Small intestine (tissue), 7 donors: ENCODE measurements at regions not wholly inside any gene's neighbourhood (a gene's known extent, or its start where the extent isn't known, plus 50 kb on each side); places are given as distances from the start of the nearest gene placed in this dataset.
A peak's percentile ranks its signal among the peaks of the same experiment; 100 is the strongest.

Source experiments
- DNase-seq, 2 donors: peaks; one replicate each; pipeline versions ENCODE4 v3.0.0 to v3.0.0-alpha.2; 2013
- FAIRE-seq: peaks from 2 replicates; lab custom pipeline; 2012; peaks lifted over from hg19 to GRCh38; lab: Jason Lieb, UNC
- H3K27ac ChIP-seq, 3 donors: one replicate each; pipeline ENCODE4 v1.5.1; 2013; ENCODE audit warnings: low read length in 2 of 3, mild to moderate bottlenecking in 2 of 3, control low read depth in 1 of 3, inconsistent platforms in 1 of 3, low read depth in 1 of 3, moderate library complexity in 1 of 3
- H3K27me3 ChIP-seq, 3 donors: one replicate each; pipeline ENCODE4 v1.6.1; 2013; ENCODE audit warnings: low read length in 3 of 3, inconsistent platforms in 1 of 3; ENCODE audit not compliant: control insufficient read depth in 3 of 3, insufficient read depth in 3 of 3
- H3K36me3 ChIP-seq, 3 donors: one replicate each; pipeline ENCODE4 v1.6.1; 2013; ENCODE audit warnings: low read length in 3 of 3, inconsistent platforms in 1 of 3, low read depth in 1 of 3, mild to moderate bottlenecking in 1 of 3, moderate library complexity in 1 of 3; ENCODE audit not compliant: control insufficient read depth in 3 of 3, insufficient read depth in 2 of 3
- H3K4me1 ChIP-seq, 3 donors: one replicate each; pipeline ENCODE4 v1.6.1; 2013; ENCODE audit warnings: low read length in 2 of 3, inconsistent platforms in 1 of 3, low read depth in 1 of 3, mild to moderate bottlenecking in 1 of 3, moderate library complexity in 1 of 3; ENCODE audit not compliant: control insufficient read depth in 3 of 3, insufficient read depth in 2 of 3
- H3K4me3 ChIP-seq, 3 donors: one replicate each; pipeline ENCODE4 v1.5.1; 2013; ENCODE audit warnings: low read length in 3 of 3, control low read depth in 1 of 3, inconsistent platforms in 1 of 3, low read depth in 1 of 3, mild to moderate bottlenecking in 1 of 3, moderate library complexity in 1 of 3
- H3K9me3 ChIP-seq, 2 donors: one replicate each; pipeline ENCODE4 v1.6.1; 2013; ENCODE audit warnings: low read depth in 1 of 2, low read length in 1 of 2; ENCODE audit not compliant: control insufficient read depth in 2 of 2, insufficient read depth in 1 of 2
- WGBS, 3 donors: extraction: QIAGEN DNeasy Blood & Tissue Kit; methylation state at CpG; one replicate each; pipeline ENCODE4 v1.1.7; 2013; 5-methylcytosine and 5-hydroxymethylcytosine counted together
- donor health status: healthy with polysubstance abuse.
- donor health status: control.
- donor health status: control.
- donor health status: Bipolar disorder and iron deficiency.
- donor health status: healthy.

DNA sequence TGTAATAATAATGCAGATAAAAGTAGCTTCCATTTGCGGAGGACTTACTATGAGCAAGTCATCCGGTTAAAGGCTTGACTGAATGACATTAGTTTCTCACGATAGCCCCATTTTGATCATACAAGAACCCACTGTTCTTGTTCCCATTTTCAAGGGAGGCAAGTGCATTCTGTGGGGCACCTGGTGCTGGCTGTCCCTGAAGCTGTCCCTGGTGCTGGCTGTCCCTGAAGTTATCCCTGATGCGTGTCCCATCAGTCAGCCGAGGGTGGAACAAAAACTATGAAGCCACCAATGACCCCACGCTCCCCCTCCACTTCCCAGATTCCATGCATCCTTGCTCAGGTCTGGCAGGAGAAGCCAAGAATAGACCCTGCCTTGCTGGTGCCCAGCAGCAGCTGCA lies 95.3 kb downstream of the EDN3 start:
- no peak overlapping the region for H3K27ac ChIP-seq
- FAIRE-seq (no peak), DNase-seq (no peak)
- WGBS, 3 donors = 90 to 95% (median 91%) methylated on average over 6 of the region's 6 CpGs
- peaks cover 0 to 8% (median 0%) of the 10 kb centered on the region in 3 donors for H3K4me1 ChIP-seq
- peaks cover 0 to 10% (median 2%) of the 10 kb centered on the region in 3 donors for H3K27me3 ChIP-seq
- no peaks in the 10 kb centered on the region for H3K36me3 ChIP-seq
- H3K4me3 ChIP-seq = no peak overlapping the region
- H3K9me3 ChIP-seq = peaks cover 0 to 2% of the 10 kb centered on the region in 2 donors

- Histone ChIP-seq H3K36me3 (no peaks in the 10 kb centered on the region), H3K27ac (no peak overlapping the region), H3K4me1 (peaks cover 0 to 21% (median 2%) of the 10 kb centered on the region in 3 donors), H3K9me3 (no peaks in the 10 kb centered on the region), H3K4me3 (no peak overlapping the region), H3K27me3 (peaks cover 0 to 12% (median 0%) of the 10 kb centered on the region in 3 donors)
- FAIRE-seq (no peak), DNase-seq (peak in 1 of 2 donors; percentile 9)
- 43 to 66% (median 61%) methylated on average over 12 of the region's 12 CpGs for WGBS, 3 donors
Measured at GRCh38 chr20:59398537-59399205, 98.3 kb downstream of the EDN3 start.

DNA sequence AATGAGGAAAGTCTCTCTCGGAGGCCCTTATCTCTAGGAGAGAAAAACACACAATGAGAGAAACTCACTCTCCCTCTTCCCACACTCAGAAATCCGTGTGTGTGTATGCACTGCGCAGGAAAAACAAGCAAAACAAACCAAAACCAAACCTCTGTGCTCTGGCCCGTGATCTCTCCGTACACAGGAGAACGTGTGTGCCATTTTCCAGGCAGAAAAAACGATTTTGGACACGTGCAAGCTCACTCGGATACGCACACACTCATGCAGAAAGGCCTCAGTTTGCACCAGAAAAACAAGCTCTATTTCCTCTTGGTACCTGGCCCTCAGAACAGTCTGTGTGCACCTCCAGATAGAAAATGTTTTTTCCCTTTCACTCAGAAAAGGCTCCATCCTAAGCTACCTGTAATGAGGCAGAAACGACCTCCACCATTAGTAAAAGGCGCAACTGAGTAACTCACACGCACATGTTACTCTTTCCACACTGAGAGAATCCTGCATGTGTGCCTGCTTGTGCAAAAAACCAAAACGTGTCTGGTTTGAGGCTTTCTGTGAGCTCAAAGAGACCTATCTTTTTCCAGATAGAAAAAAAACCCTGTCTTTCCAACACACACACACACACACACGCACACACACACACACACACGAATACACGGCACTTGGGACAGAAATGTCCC lies 99.2 kb downstream of the EDN3 start:
- no peaks in the 10 kb centered on the region for H3K36me3 ChIP-seq
- no peaks in the 10 kb centered on the region for H3K9me3 ChIP-seq
- H3K4me3 ChIP-seq = no peak overlapping the region
- WGBS, 3 donors = 61 to 70% (median 67%) methylated on average over 17 of the region's 17 CpGs
- DNase-seq = no peak
- FAIRE-seq = no peak
- peaks cover 0 to 14% (median 7%) of the 10 kb centered on the region in 3 donors for H3K27me3 ChIP-seq
- no peak overlapping the region for H3K27ac ChIP-seq
- peaks cover 0 to 26% (median 2%) of the 10 kb centered on the region in 3 donors for H3K4me1 ChIP-seq

- Histone ChIP-seq H3K36me3 (no peaks in the 10 kb centered on the region), H3K9me3 (no peaks in the 10 kb centered on the region), H3K4me3 (no peak overlapping the region), H3K27ac (no peak overlapping the region), H3K4me1 (peaks cover 0 to 26% (median 2%) of the 10 kb centered on the region in 3 donors), H3K27me3 (peaks cover 0 to 18% (median 14%) of the 10 kb centered on the region in 3 donors)
- DNase-seq = peak; percentile 15 to 45
- 57 to 70% (median 61%) methylated on average over 9 of the region's 9 CpGs for WGBS, 3 donors
- FAIRE-seq = no peak
Measured at GRCh38 chr20:59400708-59401107, 100.3 kb downstream of the EDN3 start.

- H3K4me3 ChIP-seq = no peak overlapping the region
- peaks cover 0 to 23% (median 14%) of the 10 kb centered on the region in 3 donors for H3K27me3 ChIP-seq
- no peaks in the 10 kb centered on the region for H3K36me3 ChIP-seq
- H3K4me1 ChIP-seq = peaks cover 0 to 26% (median 2%) of the 10 kb centered on the region in 3 donors
- WGBS, 3 donors = 19 to 21% (median 20%) methylated on average over 9 of the region's 9 CpGs
- FAIRE-seq (no peak), DNase-seq (peak; percentile 58 to 78)
- H3K27ac ChIP-seq = no peak overlapping the region
- no peaks in the 10 kb centered on the region for H3K9me3 ChIP-seq
Measured at GRCh38 chr20:59402681-59403080, 102.3 kb downstream of the EDN3 start.

GRCh38 chr20:59403261-59403961 lies 103.0 kb downstream of the EDN3 start:
- no peak overlapping the region for H3K27ac ChIP-seq

GRCh38 chr20:59403962-59404314 lies 103.5 kb downstream of the EDN3 start:
- WGBS, 3 donors = 18 to 27% (median 26%) methylated on average over 9 of the region's 9 CpGs
- Histone ChIP-seq H3K27me3 (peaks cover 0 to 23% (median 12%) of the 10 kb centered on the region in 3 donors), H3K36me3 (no peaks in the 10 kb centered on the region), H3K4me3 (no peak overlapping the region), H3K9me3 (no peaks in the 10 kb centered on the region), H3K27ac (no peak overlapping the region), H3K4me1 (peaks cover 0 to 21% (median 2%) of the 10 kb centered on the region in 3 donors)
- DNase-seq (no peak), FAIRE-seq (no peak)

More at GRCh38 chr20:59403261-59403961, 103.0 kb downstream of the EDN3 start:
- Histone ChIP-seq H3K4me3 (peak overlapping the region in 2 of 3 donors; percentile 9 to 39), H3K4me1 (peaks cover 0 to 26% (median 2%) of the 10 kb centered on the region in 3 donors), H3K36me3 (no peaks in the 10 kb centered on the region), H3K9me3 (no peaks in the 10 kb centered on the region), H3K27me3 (peaks cover 0 to 23% (median 12%) of the 10 kb centered on the region in 3 donors)
- 8 to 13% (median 9%) methylated on average over 37 to 46 of the region's 46 CpGs for WGBS, 3 donors
- FAIRE-seq (no peak), DNase-seq (peak; percentile 49 to 84)

DNA sequence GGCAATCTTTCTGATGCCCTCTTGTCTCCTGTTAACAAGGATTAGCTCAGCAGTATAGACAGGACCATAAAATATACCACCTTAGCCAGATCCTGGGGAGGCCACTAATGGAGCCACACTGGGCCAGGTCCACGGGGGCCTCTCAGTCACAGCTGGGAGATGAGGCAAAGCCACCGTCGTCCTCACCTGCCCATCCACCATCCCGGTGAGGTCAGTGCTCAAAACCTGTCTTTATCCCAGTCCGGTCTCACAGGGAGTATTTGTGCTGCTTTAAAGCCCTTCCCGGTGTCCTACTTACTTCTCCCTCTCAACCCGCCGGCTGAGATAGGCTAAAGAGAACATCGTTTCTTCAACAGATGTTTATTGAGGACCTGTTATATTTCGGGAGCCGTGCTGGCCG lies 104.3 kb downstream of the EDN3 start:
- FAIRE-seq (no peak), DNase-seq (no peak)
- H3K27ac ChIP-seq = no peak overlapping the region
- no peaks in the 10 kb centered on the region for H3K9me3 ChIP-seq
- 61 to 73% (median 72%) methylated on average over 12 of the region's 12 CpGs for WGBS, 3 donors
- H3K4me1 ChIP-seq = peaks cover 0 to 18% (median 2%) of the 10 kb centered on the region in 3 donors
- peaks cover 0 to 23% (median 12%) of the 10 kb centered on the region in 3 donors for H3K27me3 ChIP-seq
- no peaks in the 10 kb centered on the region for H3K36me3 ChIP-seq
- H3K4me3 ChIP-seq = no peak overlapping the region
